C4-2B (cell line): ENCODE measurements at regions not wholly inside any gene's neighbourhood (a gene's known extent, or its start where the extent isn't known, plus 50 kb on each side); places are given as distances from the start of the nearest gene placed in this dataset.

Experiments used
- CTCF ChIP-seq: fragments of 450-650 bp; conservative IDR thresholded peaks from 2 replicates; pipeline ENCODE4 v1.5.1; 2017; ENCODE audit warnings: mild to moderate bottlenecking
- ZFX ChIP-seq: fragments of 450-650 bp; IDR thresholded peaks from 2 replicates; pipeline ENCODE4 v1.6.1; 2017

- TF ChIP-seq CTCF, result no peak
- no peak for TF ChIP-seq ZFX
Measured at GRCh38 chr11:33467966-33468365, 210.8 kb downstream of the HIPK3 start.
